ENCODE measurements at regions not wholly inside any gene's neighbourhood (a gene's known extent, or its start where the extent isn't known, plus 50 kb on each side); places are given as distances from the start of the nearest gene placed in this dataset.

- DNase-seq (no peak), FAIRE-seq (no peak)
- Histone ChIP-seq H3K36me3 (ENCODE audit: control insufficient read depth in 3 of 3, insufficient read depth in 2 of 3, low read depth in 1 of 3, low read length in 3 of 3) (no peaks in the 10 kb centered on the region), H3K9me3 (ENCODE audit: control insufficient read depth in 2 of 2, insufficient read depth in 1 of 2, low read depth in 1 of 2, low read length in 1 of 2) (no peaks in the 10 kb centered on the region), H3K27ac (ENCODE audit: low read depth in 1 of 3, low read length in 2 of 3) (no peak overlapping the region), H3K27me3 (ENCODE audit: control insufficient read depth in 3 of 3, insufficient read depth in 3 of 3, low read length in 3 of 3) (no peaks in the 10 kb centered on the region), H3K4me1 (ENCODE audit: control insufficient read depth in 3 of 3, insufficient read depth in 2 of 3, low read depth in 1 of 3, low read length in 2 of 3) (no peaks in the 10 kb centered on the region), H3K4me3 (ENCODE audit: low read depth in 1 of 3, low read length in 3 of 3) (no peak overlapping the region)
These were observed 334.3 kb upstream of the MANEA start for GRCh38 chr6:95243053-95243452.

DNA sequence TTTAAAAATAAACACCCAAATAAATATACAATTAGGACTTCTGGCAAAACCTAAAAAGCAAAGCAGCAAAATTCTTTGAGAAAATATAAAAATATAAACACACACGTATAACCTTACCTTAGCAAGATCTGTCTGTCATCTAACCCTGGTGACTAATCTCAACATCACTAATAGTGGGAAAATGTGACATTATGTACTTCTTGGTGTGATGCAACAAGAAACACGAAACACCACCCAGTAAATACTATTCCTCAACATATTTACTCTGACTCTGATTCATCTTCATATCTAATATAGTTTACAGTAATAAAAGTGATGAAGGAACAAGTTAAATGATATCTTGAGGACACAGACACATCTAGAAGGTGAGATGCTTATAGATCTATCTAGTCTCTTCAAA is 332.6 kb upstream of the MANEA start:
- 24 to 75% (median 44%) methylated on average over 2 of the region's 2 CpGs for WGBS, 3 donors
- Histone ChIP-seq H3K36me3 (ENCODE audit: control insufficient read depth in 3 of 3, insufficient read depth in 2 of 3, low read depth in 1 of 3, low read length in 3 of 3) (no peaks in the 10 kb centered on the region), H3K4me1 (ENCODE audit: control insufficient read depth in 3 of 3, insufficient read depth in 2 of 3, low read depth in 1 of 3, low read length in 2 of 3) (no peaks in the 10 kb centered on the region), H3K27ac (ENCODE audit: low read depth in 1 of 3, low read length in 2 of 3) (no peak overlapping the region), H3K27me3 (ENCODE audit: control insufficient read depth in 3 of 3, insufficient read depth in 3 of 3, low read length in 3 of 3) (no peaks in the 10 kb centered on the region), H3K4me3 (ENCODE audit: low read depth in 1 of 3, low read length in 3 of 3) (no peak overlapping the region), H3K9me3 (ENCODE audit: control insufficient read depth in 2 of 2, insufficient read depth in 1 of 2, low read depth in 1 of 2, low read length in 1 of 2) (no peaks in the 10 kb centered on the region)
- no peak for DNase-seq
- FAIRE-seq, result no peak

DNA sequence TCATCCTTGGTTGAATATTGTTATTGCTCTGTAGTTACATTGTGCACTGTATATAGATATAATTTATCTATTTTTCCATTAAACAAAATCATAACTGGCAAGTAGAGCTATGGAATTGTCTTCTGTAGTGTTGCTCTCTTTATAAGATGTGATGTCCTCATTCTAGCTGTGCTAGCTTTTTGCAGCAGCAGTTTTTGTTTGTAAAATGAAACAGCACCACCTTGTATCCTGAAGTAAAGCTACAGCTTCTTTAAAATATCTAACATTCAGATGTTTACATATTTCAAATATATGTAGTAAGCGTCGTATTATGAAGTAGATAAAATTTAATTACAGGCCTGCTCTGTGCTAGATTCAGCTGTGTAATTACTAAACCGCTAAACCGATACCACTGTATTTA is 328.8 kb upstream of the MANEA start:
- Histone ChIP-seq H3K9me3 (ENCODE audit: control insufficient read depth in 2 of 2, insufficient read depth in 1 of 2, low read depth in 1 of 2, low read length in 1 of 2) (no peaks in the 10 kb centered on the region), H3K36me3 (ENCODE audit: control insufficient read depth in 3 of 3, insufficient read depth in 2 of 3, low read depth in 1 of 3, low read length in 3 of 3) (no peaks in the 10 kb centered on the region), H3K27ac (ENCODE audit: low read depth in 1 of 3, low read length in 2 of 3) (no peak overlapping the region), H3K4me1 (ENCODE audit: control insufficient read depth in 3 of 3, insufficient read depth in 2 of 3, low read depth in 1 of 3, low read length in 2 of 3) (no peaks in the 10 kb centered on the region), H3K4me3 (ENCODE audit: low read depth in 1 of 3, low read length in 3 of 3) (no peak overlapping the region), H3K27me3 (ENCODE audit: control insufficient read depth in 3 of 3, insufficient read depth in 3 of 3, low read length in 3 of 3) (no peaks in the 10 kb centered on the region)
- DNase-seq (no peak), FAIRE-seq (no peak)
- 81 to 93% (median 92%) methylated on average over 4 of the region's 4 CpGs for WGBS, 3 donors

- H3K36me3 ChIP-seq (ENCODE audit: control insufficient read depth in 3 of 3, insufficient read depth in 2 of 3, low read depth in 1 of 3, low read length in 3 of 3), result no peaks in the 10 kb centered on the region
- DNase-seq, result no peak
- no peak overlapping the region for H3K4me3 ChIP-seq (ENCODE audit: low read depth in 1 of 3, low read length in 3 of 3)
- no peaks in the 10 kb centered on the region for H3K9me3 ChIP-seq (ENCODE audit: control insufficient read depth in 2 of 2, insufficient read depth in 1 of 2, low read depth in 1 of 2, low read length in 1 of 2)
- no peak for FAIRE-seq
- no peak overlapping the region for H3K27ac ChIP-seq (ENCODE audit: low read depth in 1 of 3, low read length in 2 of 3)
- H3K4me1 ChIP-seq (ENCODE audit: control insufficient read depth in 3 of 3, insufficient read depth in 2 of 3, low read depth in 1 of 3, low read length in 2 of 3), result no peaks in the 10 kb centered on the region
- H3K27me3 ChIP-seq (ENCODE audit: control insufficient read depth in 3 of 3, insufficient read depth in 3 of 3, low read length in 3 of 3), result no peaks in the 10 kb centered on the region
These were observed 328.2 kb upstream of the MANEA start for GRCh38 chr6:95249175-95249574.

DNA sequence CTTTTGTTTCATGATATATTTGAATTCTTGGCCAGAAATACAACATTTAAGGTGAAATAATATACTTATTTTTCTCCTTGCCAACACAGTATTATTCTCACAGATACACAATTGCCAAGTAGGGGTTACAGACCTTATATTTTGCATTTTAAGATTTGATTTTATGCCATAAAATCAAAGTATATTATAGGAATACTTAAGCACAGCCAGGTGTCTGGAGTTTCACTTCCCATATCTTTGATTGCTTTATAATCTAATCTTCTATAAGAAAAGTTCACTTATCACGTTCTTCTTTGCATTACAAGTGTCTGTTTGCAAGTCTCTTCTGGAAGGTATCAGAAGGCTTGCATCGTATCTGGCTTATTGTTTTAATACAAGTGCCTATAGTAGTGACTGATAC is 327.7 kb upstream of the MANEA start:
- WGBS, 3 donors, result 23 to 66% (median 30%) methylated on average over 2 of the region's 2 CpGs
- H3K4me1 ChIP-seq (ENCODE audit: control insufficient read depth in 3 of 3, insufficient read depth in 2 of 3, low read depth in 1 of 3, low read length in 2 of 3), result no peaks in the 10 kb centered on the region
- no peak for FAIRE-seq
- no peak overlapping the region for H3K27ac ChIP-seq (ENCODE audit: low read depth in 1 of 3, low read length in 2 of 3)
- H3K4me3 ChIP-seq (ENCODE audit: low read depth in 1 of 3, low read length in 3 of 3), result no peak overlapping the region
- no peaks in the 10 kb centered on the region for H3K27me3 ChIP-seq (ENCODE audit: control insufficient read depth in 3 of 3, insufficient read depth in 3 of 3, low read length in 3 of 3)
- DNase-seq, result no peak
- no peaks in the 10 kb centered on the region for H3K9me3 ChIP-seq (ENCODE audit: control insufficient read depth in 2 of 2, insufficient read depth in 1 of 2, low read depth in 1 of 2, low read length in 1 of 2)
- H3K36me3 ChIP-seq (ENCODE audit: control insufficient read depth in 3 of 3, insufficient read depth in 2 of 3, low read depth in 1 of 3, low read length in 3 of 3), result no peaks in the 10 kb centered on the region

DNA sequence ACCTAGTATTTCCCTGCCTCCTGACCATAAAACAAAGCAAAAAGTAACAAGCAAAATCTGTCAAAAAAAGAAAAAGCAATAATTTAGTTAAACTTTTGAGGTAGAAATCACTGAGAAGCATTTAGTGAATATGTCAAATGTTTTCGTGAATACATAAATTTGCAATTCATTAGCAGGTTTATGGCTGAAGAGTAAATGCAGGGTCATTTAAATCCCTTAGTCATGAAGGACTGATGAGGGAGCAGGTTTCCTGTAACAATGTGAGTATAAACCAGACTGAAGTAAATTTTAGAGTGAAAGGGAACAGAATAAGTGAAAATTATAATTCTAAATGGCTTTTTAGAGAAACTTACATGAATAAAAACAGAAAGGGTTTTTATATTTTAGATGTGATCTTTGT is 313.5 kb upstream of the MANEA start:
- Histone ChIP-seq H3K4me1 (ENCODE audit: control insufficient read depth in 3 of 3, insufficient read depth in 2 of 3, low read depth in 1 of 3, low read length in 2 of 3) (no peaks in the 10 kb centered on the region), H3K27ac (ENCODE audit: low read depth in 1 of 3, low read length in 2 of 3) (no peak overlapping the region), H3K36me3 (ENCODE audit: control insufficient read depth in 3 of 3, insufficient read depth in 2 of 3, low read depth in 1 of 3, low read length in 3 of 3) (no peaks in the 10 kb centered on the region), H3K4me3 (ENCODE audit: low read depth in 1 of 3, low read length in 3 of 3) (no peak overlapping the region), H3K9me3 (ENCODE audit: control insufficient read depth in 2 of 2, insufficient read depth in 1 of 2, low read depth in 1 of 2, low read length in 1 of 2) (peaks cover 0 to 17% of the 10 kb centered on the region in 2 donors), H3K27me3 (ENCODE audit: control insufficient read depth in 3 of 3, insufficient read depth in 3 of 3, low read length in 3 of 3) (no peaks in the 10 kb centered on the region)
- FAIRE-seq (no peak), DNase-seq (no peak)
- WGBS, 3 donors, result 2 to 78% (median 46%) methylated on average over 1 of the region's 1 CpG

DNA sequence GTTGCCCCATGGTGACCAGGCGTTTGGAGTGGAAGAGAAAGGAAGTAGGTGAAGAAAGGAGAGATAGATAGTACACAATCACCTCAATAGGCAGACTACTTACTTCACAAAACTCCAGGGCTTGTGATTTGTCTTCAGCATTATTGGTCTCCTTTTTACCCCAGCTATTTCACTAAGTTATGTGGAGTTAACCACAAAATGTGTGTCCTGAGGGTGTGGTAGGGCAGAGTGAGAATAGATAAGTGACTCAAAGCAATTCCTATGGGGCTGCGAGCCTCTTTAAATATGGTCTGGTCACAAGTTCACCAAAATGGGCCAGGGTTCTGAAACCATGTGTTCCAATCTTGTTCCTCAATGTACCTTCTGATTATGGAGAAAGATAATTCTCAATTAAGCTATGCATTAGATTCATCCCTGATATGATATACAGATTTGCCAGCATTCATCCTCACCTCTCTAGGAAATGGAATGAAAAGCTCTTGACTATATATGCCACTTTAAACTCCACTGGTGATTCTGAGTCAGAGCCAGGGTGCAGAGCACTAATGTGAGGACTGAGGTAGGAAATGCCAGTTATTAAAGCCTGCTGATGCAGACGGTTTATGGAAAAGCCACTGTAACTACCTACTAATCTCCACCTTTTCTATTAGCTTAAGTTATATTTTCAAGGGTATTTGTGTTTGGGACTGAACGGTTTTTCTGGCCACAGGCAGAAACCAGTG is 310.6 kb upstream of the MANEA start:
- Histone ChIP-seq H3K4me3 (ENCODE audit: low read depth in 1 of 3, low read length in 3 of 3) (no peak overlapping the region), H3K36me3 (ENCODE audit: control insufficient read depth in 3 of 3, insufficient read depth in 2 of 3, low read depth in 1 of 3, low read length in 3 of 3) (no peaks in the 10 kb centered on the region), H3K27ac (ENCODE audit: low read depth in 1 of 3, low read length in 2 of 3) (no peak overlapping the region), H3K9me3 (ENCODE audit: control insufficient read depth in 2 of 2, insufficient read depth in 1 of 2, low read depth in 1 of 2, low read length in 1 of 2) (peaks cover 0 to 14% of the 10 kb centered on the region in 2 donors), H3K4me1 (ENCODE audit: control insufficient read depth in 3 of 3, insufficient read depth in 2 of 3, low read depth in 1 of 3, low read length in 2 of 3) (no peaks in the 10 kb centered on the region), H3K27me3 (ENCODE audit: control insufficient read depth in 3 of 3, insufficient read depth in 3 of 3, low read length in 3 of 3) (no peaks in the 10 kb centered on the region)
- 58 to 68% (median 59%) methylated on average over 4 of the region's 4 CpGs for WGBS, 3 donors
- FAIRE-seq (no peak), DNase-seq (no peak)

GRCh38 chr6:95274686-95275235 is 302.6 kb upstream of the MANEA start:
- Histone ChIP-seq H3K4me1 (ENCODE audit: control insufficient read depth in 3 of 3, insufficient read depth in 2 of 3, low read depth in 1 of 3, low read length in 2 of 3) (no peaks in the 10 kb centered on the region), H3K27ac (ENCODE audit: low read depth in 1 of 3, low read length in 2 of 3) (no peak overlapping the region), H3K36me3 (ENCODE audit: control insufficient read depth in 3 of 3, insufficient read depth in 2 of 3, low read depth in 1 of 3, low read length in 3 of 3) (no peaks in the 10 kb centered on the region), H3K4me3 (ENCODE audit: low read depth in 1 of 3, low read length in 3 of 3) (no peak overlapping the region), H3K27me3 (ENCODE audit: control insufficient read depth in 3 of 3, insufficient read depth in 3 of 3, low read length in 3 of 3) (no peaks in the 10 kb centered on the region), H3K9me3 (ENCODE audit: control insufficient read depth in 2 of 2, insufficient read depth in 1 of 2, low read depth in 1 of 2, low read length in 1 of 2) (no peaks in the 10 kb centered on the region)
- DNase-seq, result no peak
- WGBS, 3 donors, result 46 to 49% (median 47%) methylated on average over 2 of the region's 2 CpGs
- FAIRE-seq, result no peak

- DNase-seq, result no peak
- H3K27me3 ChIP-seq (ENCODE audit: control insufficient read depth in 3 of 3, insufficient read depth in 3 of 3, low read length in 3 of 3), result no peaks in the 10 kb centered on the region
- H3K4me3 ChIP-seq (ENCODE audit: low read depth in 1 of 3, low read length in 3 of 3), result no peak overlapping the region
- WGBS, 3 donors, result 58 to 74% (median 62%) methylated on average over 1 of the region's 1 CpG
- H3K27ac ChIP-seq (ENCODE audit: low read depth in 1 of 3, low read length in 2 of 3), result no peak overlapping the region
- H3K36me3 ChIP-seq (ENCODE audit: control insufficient read depth in 3 of 3, insufficient read depth in 2 of 3, low read depth in 1 of 3, low read length in 3 of 3), result no peaks in the 10 kb centered on the region
- no peak for FAIRE-seq
- no peaks in the 10 kb centered on the region for H3K9me3 ChIP-seq (ENCODE audit: control insufficient read depth in 2 of 2, insufficient read depth in 1 of 2, low read depth in 1 of 2, low read length in 1 of 2)
- no peaks in the 10 kb centered on the region for H3K4me1 ChIP-seq (ENCODE audit: control insufficient read depth in 3 of 3, insufficient read depth in 2 of 3, low read depth in 1 of 3, low read length in 2 of 3)
These were observed 297.7 kb upstream of the MANEA start for GRCh38 chr6:95279616-95280015.

All from small intestine (tissue), 7 donors.